ENCODE measurements at regions not wholly inside any gene's neighbourhood (a gene's known extent, or its start where the extent isn't known, plus 50 kb on each side); places are given as distances from the start of the nearest gene placed in this dataset.
"Not testable (repeated sequence)": the region's sequence is repeated elsewhere in the genome, so short reads cannot be mapped to it uniquely, and the experiment has no call there.

DNA sequence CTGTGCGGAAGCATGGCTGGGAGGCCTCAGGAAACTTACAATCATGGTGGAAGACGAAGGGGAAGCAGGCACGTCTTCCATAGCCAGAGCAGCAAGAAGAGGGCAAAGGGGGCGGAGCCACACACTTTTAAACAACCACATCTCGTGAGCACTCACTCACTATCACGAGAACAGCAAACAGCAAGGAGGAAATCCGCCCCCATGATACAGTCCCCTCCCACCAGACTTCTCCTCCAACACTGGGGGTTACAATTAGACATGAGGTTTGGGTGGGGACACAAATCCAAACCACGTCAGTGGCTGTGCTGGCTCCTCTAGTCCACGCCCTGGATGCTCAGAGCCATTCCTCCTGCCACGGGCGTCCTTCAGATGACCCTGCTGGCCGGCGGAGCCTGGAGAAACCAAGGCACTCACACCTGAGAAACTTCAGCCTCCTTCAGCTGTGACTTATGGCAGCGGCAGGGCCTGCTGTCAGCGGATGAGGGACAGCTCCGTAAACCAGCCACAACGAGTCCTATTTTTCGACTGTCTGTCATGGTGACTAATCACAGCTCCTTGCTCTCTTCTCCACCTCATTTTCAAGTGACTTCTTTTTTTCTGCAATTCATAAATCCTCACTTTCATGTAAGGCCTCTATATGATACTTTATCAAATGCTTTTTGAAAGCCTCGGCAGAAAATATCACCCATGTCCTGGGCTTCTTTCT lies 167.9 kb upstream of the PFKP start:
- peaks cover 55% of the 10 kb centered on the region for H3K4me1 ChIP-seq (ENCODE audit: insufficient read depth, low read length)
- DNase-seq (peak; percentile 69), ATAC-seq (ENCODE audit: insufficient read depth, low read depth) (peak; percentile 38)
- H3K27me3 ChIP-seq (ENCODE audit: insufficient read depth, low read length, poor library complexity), result no peaks in the 10 kb centered on the region
- H3K9ac ChIP-seq (ENCODE audit: low read depth, low read length), result peak overlapping the region; percentile 54
- peak overlapping the region; percentile 66 for H3K4me2 ChIP-seq (ENCODE audit: insufficient read depth, low read length)
- peak overlapping the region in 1 of 2 experiments; percentile 52; a peak in 2 of 4 replicates for H3K4me3 ChIP-seq (ENCODE audit: low read depth in 1 of 2, low read length in 2 of 2)
- H3K27ac ChIP-seq (ENCODE audit: low read length), result peak overlapping the region; percentile 92
- no peak for TF ChIP-seq EZH2 (IDR thresholded peaks at IDR 0.05; ENCODE audit: borderline replicate concordance, low read depth, low read length, severe bottlenecking)
- TF ChIP-seq, protein P1, sequence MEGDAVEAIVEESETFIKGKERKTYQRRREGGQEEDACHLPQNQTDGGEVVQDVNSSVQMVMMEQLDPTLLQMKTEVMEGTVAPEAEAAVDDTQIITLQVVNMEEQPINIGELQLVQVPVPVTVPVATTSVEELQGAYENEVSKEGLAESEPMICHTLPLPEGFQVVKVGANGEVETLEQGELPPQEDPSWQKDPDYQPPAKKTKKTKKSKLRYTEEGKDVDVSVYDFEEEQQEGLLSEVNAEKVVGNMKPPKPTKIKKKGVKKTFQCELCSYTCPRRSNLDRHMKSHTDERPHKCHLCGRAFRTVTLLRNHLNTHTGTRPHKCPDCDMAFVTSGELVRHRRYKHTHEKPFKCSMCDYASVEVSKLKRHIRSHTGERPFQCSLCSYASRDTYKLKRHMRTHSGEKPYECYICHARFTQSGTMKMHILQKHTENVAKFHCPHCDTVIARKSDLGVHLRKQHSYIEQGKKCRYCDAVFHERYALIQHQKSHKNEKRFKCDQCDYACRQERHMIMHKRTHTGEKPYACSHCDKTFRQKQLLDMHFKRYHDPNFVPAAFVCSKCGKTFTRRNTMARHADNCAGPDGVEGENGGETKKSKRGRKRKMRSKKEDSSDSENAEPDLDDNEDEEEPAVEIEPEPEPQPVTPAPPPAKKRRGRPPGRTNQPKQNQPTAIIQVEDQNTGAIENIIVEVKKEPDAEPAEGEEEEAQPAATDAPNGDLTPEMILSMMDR (IDR thresholded peaks at IDR 0.05; ENCODE audit: borderline replicate concordance, extremely low read depth, low read length, poor library complexity, severe bottlenecking), result no peak
- peaks cover 4% of the 10 kb centered on the region; the same call in 1 of the 2 replicates for H3K36me3 ChIP-seq (ENCODE audit: insufficient read depth, low read length)
- no peaks in the 10 kb centered on the region for H4K20me1 ChIP-seq (ENCODE audit: insufficient read depth, low read length)
- H3K9me3 ChIP-seq (ENCODE audit: insufficient read depth, low read length, severe bottlenecking), result no peaks in the 10 kb centered on the region
- peaks cover 22% of the 10 kb centered on the region for H3K79me2 ChIP-seq (ENCODE audit: insufficient read depth, low read length)
- H2AFZ ChIP-seq (ENCODE audit: low read depth, low read length), result peak overlapping the region; percentile 50

- peak overlapping the region in 1 of 2 experiments; percentile 52; a peak in 2 of 4 replicates for H3K4me3 ChIP-seq (ENCODE audit: low read depth in 1 of 2, low read length in 2 of 2)
- TF ChIP-seq, protein P1 (IDR thresholded peaks at IDR 0.05; ENCODE audit: borderline replicate concordance, extremely low read depth, low read length, poor library complexity, severe bottlenecking), result no peak
- no peak for TF ChIP-seq EZH2 (IDR thresholded peaks at IDR 0.05; ENCODE audit: borderline replicate concordance, low read depth, low read length, severe bottlenecking)
Observed at GRCh38 chr10:2898509-2898860, 168.9 kb upstream of the PFKP start.

DNA sequence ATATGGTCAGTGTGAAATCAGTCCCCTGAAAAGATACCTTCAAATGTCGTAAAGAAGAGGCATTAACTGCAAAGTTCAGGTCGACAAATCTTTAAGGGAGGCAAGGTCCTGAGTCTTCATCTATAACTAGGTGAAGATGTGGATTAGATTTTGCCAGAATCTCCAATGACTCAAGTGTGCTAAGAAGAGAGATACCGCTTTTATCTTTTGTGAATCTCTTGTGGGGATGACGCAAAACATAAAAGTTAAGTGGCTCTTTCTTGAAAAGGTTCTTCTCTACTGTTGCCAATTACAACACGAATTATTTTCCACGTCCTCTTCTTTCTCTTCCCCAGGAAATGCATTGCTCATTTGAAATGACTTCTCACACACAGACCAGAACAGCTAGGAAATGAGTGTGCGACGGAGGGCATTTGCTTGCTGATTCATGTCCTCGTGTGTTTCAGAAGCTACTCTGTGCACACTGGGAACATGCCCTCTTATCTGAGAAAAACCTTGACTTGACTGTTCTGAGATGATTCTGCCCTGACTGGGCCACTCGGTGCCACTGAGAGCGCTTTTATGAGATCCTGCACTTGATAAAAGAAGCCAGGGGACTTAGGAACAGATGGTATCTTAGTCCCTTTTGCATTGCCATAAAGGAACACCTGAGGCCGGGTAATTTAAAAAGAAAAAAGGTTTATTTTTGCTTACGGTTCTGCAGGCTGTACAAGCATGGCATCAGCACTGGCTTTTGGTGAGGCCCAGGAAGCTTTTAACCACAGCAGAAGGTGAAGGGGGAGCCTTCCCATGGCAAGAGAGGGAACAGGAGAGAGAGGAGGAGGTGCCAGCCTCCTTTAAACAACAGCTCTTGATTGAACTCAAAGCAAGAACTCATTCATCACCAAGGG lies 169.5 kb upstream of the PFKP start:
- Histone ChIP-seq H3K9me3 (ENCODE audit: insufficient read depth, low read length, severe bottlenecking) (no peaks in the 10 kb centered on the region), H3K79me2 (ENCODE audit: insufficient read depth, low read length) (peaks cover 27% of the 10 kb centered on the region), H3K27ac (ENCODE audit: low read length) (peak overlapping the region; percentile 92), H2AFZ (ENCODE audit: low read depth, low read length) (peak overlapping the region; percentile 50), H3K4me1 (ENCODE audit: insufficient read depth, low read length) (peaks cover 55% of the 10 kb centered on the region), H3K9ac (ENCODE audit: low read depth, low read length) (peak overlapping the region; percentile 54), H3K4me2 (ENCODE audit: insufficient read depth, low read length) (peak overlapping the region; percentile 66), H3K27me3 (ENCODE audit: insufficient read depth, low read length, poor library complexity) (no peaks in the 10 kb centered on the region), H4K20me1 (ENCODE audit: insufficient read depth, low read length) (no peaks in the 10 kb centered on the region), H3K4me3 (ENCODE audit: low read depth in 1 of 2, low read length in 2 of 2) (peak overlapping the region in 1 of 2 experiments; percentile 52; a peak in 2 of 4 replicates), H3K36me3 (ENCODE audit: insufficient read depth, low read length) (peaks cover 4% of the 10 kb centered on the region; the same call in 1 of the 2 replicates)
- TF ChIP-seq, protein P1 (IDR thresholded peaks at IDR 0.05; ENCODE audit: borderline replicate concordance, extremely low read depth, low read length, poor library complexity, severe bottlenecking), result no peak
- TF ChIP-seq EZH2 (IDR thresholded peaks at IDR 0.05; ENCODE audit: borderline replicate concordance, low read depth, low read length, severe bottlenecking), result no peak
- DNase-seq (peak; percentile 77), ATAC-seq (ENCODE audit: insufficient read depth, low read depth) (peak; percentile 72)

More at GRCh38 chr10:2898509-2898860, 168.9 kb upstream of the PFKP start:
- H3K79me2 ChIP-seq (ENCODE audit: insufficient read depth, low read length), result peaks cover 27% of the 10 kb centered on the region
- H3K9me3 ChIP-seq (ENCODE audit: insufficient read depth, low read length, severe bottlenecking), result no peaks in the 10 kb centered on the region
- H2AFZ ChIP-seq (ENCODE audit: low read depth, low read length), result peak overlapping the region; percentile 50
- H3K36me3 ChIP-seq (ENCODE audit: insufficient read depth, low read length), result peaks cover 4% of the 10 kb centered on the region; the same call in 1 of the 2 replicates
- H3K4me1 ChIP-seq (ENCODE audit: insufficient read depth, low read length), result peaks cover 55% of the 10 kb centered on the region
- H4K20me1 ChIP-seq (ENCODE audit: insufficient read depth, low read length), result no peaks in the 10 kb centered on the region
- DNase-seq, result no peak
- H3K27me3 ChIP-seq (ENCODE audit: insufficient read depth, low read length, poor library complexity), result no peaks in the 10 kb centered on the region
- ATAC-seq (ENCODE audit: insufficient read depth, low read depth), result peak; percentile 26; the same call in 2 of the 3 replicates
- peak overlapping the region; percentile 66 for H3K4me2 ChIP-seq (ENCODE audit: insufficient read depth, low read length)
- peak overlapping the region; percentile 92 for H3K27ac ChIP-seq (ENCODE audit: low read length)
- peak overlapping the region; percentile 54 for H3K9ac ChIP-seq (ENCODE audit: low read depth, low read length)

DNA sequence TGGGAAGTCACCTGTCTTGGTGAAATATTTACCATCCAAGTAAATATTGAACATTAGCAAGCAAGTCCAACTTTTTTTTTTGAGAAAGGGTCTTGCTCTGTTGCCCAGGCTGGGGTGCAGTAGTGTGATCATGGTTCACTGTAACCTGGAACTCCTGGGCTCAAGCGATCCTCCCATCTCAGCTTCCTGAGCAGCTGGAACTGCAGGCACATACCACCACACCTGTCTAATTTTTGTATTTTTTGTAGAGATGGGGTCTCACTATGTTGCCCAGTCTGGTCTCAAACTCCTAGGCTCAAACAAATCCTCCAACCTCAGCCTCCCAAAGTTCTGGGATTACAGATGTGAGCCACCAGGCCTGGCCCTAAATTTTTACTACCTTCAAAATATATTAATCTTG lies 171.0 kb upstream of the PFKP start:
- H3K36me3 ChIP-seq (ENCODE audit: insufficient read depth, low read length); H3K4me2 ChIP-seq (ENCODE audit: insufficient read depth, low read length); H3K4me3 ChIP-seq (ENCODE audit: low read depth in 1 of 2, low read length in 2 of 2); ATAC-seq (ENCODE audit: insufficient read depth, low read depth); DNase-seq; H4K20me1 ChIP-seq (ENCODE audit: insufficient read depth, low read length); H3K27me3 ChIP-seq (ENCODE audit: insufficient read depth, low read length, poor library complexity); H3K9me3 ChIP-seq (ENCODE audit: insufficient read depth, low read length, severe bottlenecking); H2AFZ ChIP-seq (ENCODE audit: low read depth, low read length): not testable (repeated sequence)
- Histone ChIP-seq H3K9ac (ENCODE audit: low read depth, low read length) (0 out of 2 replicates have a peak overlapping the region, but pooled peaks have one; percentile 54), H3K4me1 (ENCODE audit: insufficient read depth, low read length) (peaks cover 65% of the 10 kb centered on the region), H3K27ac (ENCODE audit: low read length) (peak overlapping the region; percentile 92; the same call in 1 of the 2 replicates), H3K79me2 (ENCODE audit: insufficient read depth, low read length) (peaks cover 29% of the 10 kb centered on the region)

Measured in DND-41 (cell line).